H1 (cell line): ENCODE measurements at regions not wholly inside any gene's neighbourhood (a gene's known extent, or its start where the extent isn't known, plus 50 kb on each side); places are given as distances from the start of the nearest gene placed in this dataset.

Experiments used
- CTCF ChIA-PET: fragments of 300-600 bp; sonication (Branson Sonifier 250); formaldehyde crosslinking; loops from one replicate; lab custom pipeline; 2021; ENCODE audit not compliant: partially characterized antibody; lab: Charles Lee
- POLR2A ChIA-PET: fragments of 300-600 bp; sonication (Branson Sonifier 250); formaldehyde crosslinking; loops from one replicate; lab custom pipeline; 2021; ENCODE audit warnings: inconsistent platforms; ENCODE audit not compliant: partially characterized antibody; lab: Charles Lee
- DNase-seq, 2 experiments: peaks; one replicate each; pipeline versions ENCODE4 v3.0.0 to v3.0.0-alpha.2; 2010 to 2022; ENCODE audit warnings: low spot score in 2 of 2, low read depth in 1 of 2, mixed read lengths in 1 of 2
- FAIRE-seq: peaks from 2 replicates; lab custom pipeline; 2011; peaks lifted over from hg19 to GRCh38; lab: Jason Lieb, UNC
- H2AFZ ChIP-seq: 2 replicates; pipeline ENCODE4 v1.8.1; 2012; ENCODE audit warnings: low read length, inconsistent platforms
- H2AK5ac ChIP-seq: 2 replicates; pipeline ENCODE4 v1.6.1; 2013; ENCODE audit warnings: low read depth, low read length
- H2BK120ac ChIP-seq: replicated peaks from 2 replicates; pipeline ENCODE3; 2013; ENCODE audit warnings: low read depth, low read length, inconsistent platforms
- H2BK12ac ChIP-seq: 2 replicates; pipeline ENCODE4 v1.6.1; 2013; ENCODE audit warnings: low read depth, low read length
- H2BK15ac ChIP-seq: 2 replicates; pipeline ENCODE4 v1.6.1; 2013; ENCODE audit warnings: low read length
- H2BK20ac ChIP-seq: 2 replicates; pipeline ENCODE4 v1.6.1; 2013; ENCODE audit warnings: low read length
- H2BK5ac ChIP-seq: 2 replicates; pipeline ENCODE4 v1.6.1; 2013; ENCODE audit warnings: low read depth, low read length
- H3K14ac ChIP-seq: 2 replicates; pipeline ENCODE4 v1.6.1; 2013; ENCODE audit warnings: inconsistent platforms; ENCODE audit not compliant: insufficient read length
- H3K18ac ChIP-seq: 2 replicates; pipeline ENCODE4 v1.6.1; 2013; ENCODE audit warnings: low read length; ENCODE audit errors: extremely low read depth
- H3K23ac ChIP-seq: 2 replicates; pipeline ENCODE4 v1.6.1; 2013; ENCODE audit warnings: inconsistent platforms; ENCODE audit not compliant: insufficient read length
- H3K23me2 ChIP-seq: 2 replicates; pipeline ENCODE4 v1.6.1; 2013; ENCODE audit warnings: low read depth, low read length
- H3K27ac ChIP-seq: 2 replicates; pipeline ENCODE4 v1.6.1; 2011; ENCODE audit warnings: low read depth, low read length, inconsistent platforms
- H3K27me3 ChIP-seq, 4 experiments: replicated peaks in 1 of 4; 1 replicate in 1 of 4; 2 replicates in 3 of 4; pipeline versions ENCODE4 v1.6.1 to v1.8.1; 2011 to 2013; ENCODE audit warnings: low read length in 3 of 4, mild to moderate bottlenecking in 3 of 4, inconsistent platforms in 2 of 4, mixed read lengths in 2 of 4, moderate library complexity in 1 of 4; ENCODE audit not compliant: control insufficient read depth in 3 of 4, insufficient read depth in 3 of 4; ENCODE audit errors: extremely low read depth in 1 of 4
- H3K36me3 ChIP-seq, 4 experiments: 2 replicates each; pipeline versions ENCODE4 v1.6.1 to v1.8.1; 2011 to 2013; ENCODE audit warnings: mild to moderate bottlenecking in 4 of 4, low read length in 3 of 4, moderate library complexity in 2 of 4, control low read depth in 1 of 4, inconsistent platforms in 1 of 4; ENCODE audit not compliant: insufficient read depth in 4 of 4, control insufficient read depth in 2 of 4
- H3K4ac ChIP-seq: replicated peaks from 2 replicates; pipeline ENCODE3; 2013; ENCODE audit warnings: low read length, low read depth, mixed read lengths, inconsistent platforms; ENCODE audit not compliant: insufficient read length
- H3K4me1 ChIP-seq, 4 experiments: replicated peaks in 1 of 4; 1 replicate in 1 of 4; 2 replicates in 3 of 4; pipeline versions ENCODE4 v1.6.1 to v1.8.1; 2011 to 2013; ENCODE audit warnings: low read length in 3 of 4, inconsistent platforms in 2 of 4, mixed read lengths in 1 of 4; ENCODE audit not compliant: insufficient read depth in 4 of 4, control insufficient read depth in 3 of 4
- H3K4me2 ChIP-seq, 2 experiments: 2 replicates each; pipeline versions ENCODE4 v1.6.1 to v1.8.1; 2011 to 2013; ENCODE audit warnings: low read depth in 2 of 2, low read length in 2 of 2, control low read depth in 1 of 2, inconsistent platforms in 1 of 2, mild to moderate bottlenecking in 1 of 2; ENCODE audit not compliant: insufficient read depth in 1 of 2
- H3K4me3 ChIP-seq, 4 experiments: fragments of 200-600, 300-600 bp in 1 of 4; sonication (generic), shearing (Covaris generic), sonication (Bioruptor Twin) in 1 of 4; 2 replicates each; pipeline versions ENCODE4 v1.5.1 to v1.8.1; 2011 to 2016; ENCODE audit warnings: low read length in 4 of 4, low read depth in 3 of 4, control low read depth in 2 of 4, inconsistent platforms in 2 of 4, mild to moderate bottlenecking in 2 of 4, mixed read lengths in 1 of 4, moderate library complexity in 1 of 4; ENCODE audit not compliant: insufficient read depth in 2 of 4; ENCODE audit errors: extremely low read depth in 1 of 4
- H3K56ac ChIP-seq: replicated peaks from 2 replicates; pipeline ENCODE3; 2013; ENCODE audit warnings: low read depth, mild to moderate bottlenecking, mixed read lengths, low read length, inconsistent platforms; ENCODE audit not compliant: insufficient read length
- H3K79me1 ChIP-seq: 2 replicates; pipeline ENCODE4 v1.6.1; 2013; ENCODE audit warnings: low read depth, low read length, control low read depth
- H3K79me2 ChIP-seq, 2 experiments: 2 replicates each; pipeline versions ENCODE4 v1.6.1 to v1.8.1; 2012 to 2013; ENCODE audit warnings: low read length in 2 of 2, mild to moderate bottlenecking in 2 of 2, inconsistent platforms in 1 of 2; ENCODE audit not compliant: insufficient read depth in 2 of 2, control insufficient read depth in 1 of 2
- H3K9ac ChIP-seq, 4 experiments: replicated peaks in 1 of 4; 1 replicate in 1 of 4; 2 replicates in 3 of 4; pipeline versions ENCODE4 v1.6.1 to v1.8.1; 2011 to 2013; ENCODE audit warnings: low read depth in 3 of 4, low read length in 3 of 4, control low read depth in 2 of 4, mild to moderate bottlenecking in 2 of 4, moderate library complexity in 2 of 4, inconsistent platforms in 1 of 4; ENCODE audit errors: extremely low read depth in 1 of 4
- H3K9me3 ChIP-seq, 2 experiments: 2 replicates each; pipeline versions ENCODE4 v1.6.1 to v1.8.1; 2012 to 2013; ENCODE audit warnings: mild to moderate bottlenecking in 2 of 2, moderate library complexity in 2 of 2, control low read depth in 1 of 2, inconsistent platforms in 1 of 2, low read depth in 1 of 2, low read length in 1 of 2, mixed read lengths in 1 of 2; ENCODE audit not compliant: insufficient read depth in 2 of 2
- H4K20me1 ChIP-seq, 2 experiments: replicated peaks in 1 of 2; 2 replicates each; pipeline versions ENCODE3 to v1.8.1; 2011 to 2013; ENCODE audit warnings: inconsistent platforms in 2 of 2, low read length in 2 of 2, mild to moderate bottlenecking in 1 of 2; ENCODE audit not compliant: insufficient read depth in 2 of 2, control insufficient read depth in 1 of 2
- H4K5ac ChIP-seq: 2 replicates; pipeline ENCODE4 v1.6.1; 2013; ENCODE audit warnings: low read length, low read depth, mixed read lengths, inconsistent platforms; ENCODE audit not compliant: insufficient read length
- H4K8ac ChIP-seq: 2 replicates; pipeline ENCODE4 v1.8.0; 2013; ENCODE audit warnings: mild to moderate bottlenecking, moderate library complexity, low read length, inconsistent platforms; ENCODE audit not compliant: insufficient read depth; ENCODE audit errors: extremely low read depth
- H4K91ac ChIP-seq: replicated peaks from 2 replicates; pipeline ENCODE3; 2013; ENCODE audit warnings: low read length, mixed read lengths, inconsistent platforms; ENCODE audit not compliant: insufficient read length
- CHD1 ChIP-seq: IDR thresholded peaks from 2 replicates; pipeline ENCODE4 v1.6.1; 2012; ENCODE audit warnings: low read depth, low read length, improper control_type of control experiment
- EP300 ChIP-seq, 2 experiments: IDR thresholded peaks; 1 replicate in 1 of 2; 2 replicates in 1 of 2; pipeline ENCODE4 v1.6.1; 2011 to 2012; ENCODE audit warnings: low read depth in 2 of 2, low read length in 2 of 2, mild to moderate bottlenecking in 2 of 2, borderline replicate concordance in 1 of 2, inconsistent platforms in 1 of 2, moderate library complexity in 1 of 2
- GABPA ChIP-seq: IDR thresholded peaks from 2 replicates; pipeline ENCODE4 v1.6.1; 2011; ENCODE audit warnings: mild to moderate bottlenecking, low read length, moderate library complexity, borderline replicate concordance; ENCODE audit not compliant: insufficient read depth
- KDM5A ChIP-seq: fragments of 200-600 bp; IDR thresholded peaks from 2 replicates; pipeline ENCODE4 v1.7.1; 2012; ENCODE audit warnings: mild to moderate bottlenecking, low read length, inconsistent platforms, mixed read lengths
- NANOG ChIP-seq: IDR thresholded peaks from 2 replicates; pipeline ENCODE4 v1.6.1; 2011; ENCODE audit warnings: low read length, low read depth, mild to moderate bottlenecking, inconsistent platforms; ENCODE audit not compliant: insufficient read depth, poor library complexity, severe bottlenecking
- PHF8 ChIP-seq: fragments of 200-600 bp; sonication (generic); conservative IDR thresholded peaks from 2 replicates; pipeline ENCODE4 v1.7.1; 2012; ENCODE audit warnings: low read depth, mild to moderate bottlenecking, inconsistent platforms, low read length, moderate library complexity
- POLR2A ChIP-seq, 2 experiments: IDR thresholded peaks; 1 replicate in 1 of 2; 2 replicates in 1 of 2; pipeline ENCODE4 v1.6.1; 2011; ENCODE audit warnings: low read depth in 2 of 2, low read length in 2 of 2, mild to moderate bottlenecking in 2 of 2; ENCODE audit errors: control extremely low read depth in 1 of 2
- RBBP5 ChIP-seq: IDR thresholded peaks from 2 replicates; pipeline ENCODE4 v1.7.1; 2012; ENCODE audit warnings: low read depth, mild to moderate bottlenecking, inconsistent platforms, low read length, moderate library complexity, borderline replicate concordance
- RFX5 ChIP-seq: IDR thresholded peaks from 2 replicates; pipeline ENCODE4 v1.6.1; 2011; ENCODE audit warnings: low read depth, low read length, improper control_type of control experiment, borderline replicate concordance
- RXRA ChIP-seq: IDR thresholded peaks from 2 replicates; pipeline ENCODE4 v1.6.1; 2011; ENCODE audit warnings: low read depth, mild to moderate bottlenecking, low read length, moderate library complexity; ENCODE audit not compliant: insufficient read depth
- SIRT6 ChIP-seq: IDR thresholded peaks from one replicate; pipeline ENCODE4 v1.7.1; 2012; ENCODE audit warnings: low read length, inconsistent platforms
- SIX5 ChIP-seq: IDR thresholded peaks from 2 replicates; pipeline ENCODE4 v1.6.1; 2011; ENCODE audit warnings: mild to moderate bottlenecking, low read depth, low read length
- SP2 ChIP-seq: IDR thresholded peaks from 2 replicates; pipeline ENCODE4 v1.6.1; 2012; ENCODE audit warnings: mild to moderate bottlenecking, low read length, inconsistent platforms
- TCF12 ChIP-seq: IDR thresholded peaks from 2 replicates; pipeline ENCODE4 v1.6.1; 2011; ENCODE audit warnings: low read depth, mild to moderate bottlenecking, low read length
- WGBS, 2 experiments: shearing (Covaris generic) in 1 of 2; methylation state at CpG; one replicate each; pipeline versions ENCODE4 v1.1.6 to v1.1.7; 2013 to 2015; ENCODE audit warnings: low lambda C conversion rate in 2 of 2, mixed read lengths in 2 of 2, inconsistent platforms in 1 of 2, low coverage in 1 of 2, missing lambda C conversion rate in 1 of 2; ENCODE audit not compliant: insufficient replicate concordance in 2 of 2, insufficient coverage in 1 of 2, insufficient read length in 1 of 2; ENCODE audit errors: extremely low coverage in 1 of 2, missing lambda C conversion rate in 1 of 2; 5-methylcytosine and 5-hydroxymethylcytosine counted together

GRCh38 chr3:107111872-107112271, 265.4 kb upstream of the CCDC54 start:
- no peak for FAIRE-seq
- Histone ChIP-seq H3K18ac (no peak overlapping the region), H4K5ac (no peak overlapping the region), H4K91ac (no peak overlapping the region), H2BK15ac (no peak overlapping the region), H3K9me3 (no peaks in the 10 kb centered on the region), H3K9ac (no peak overlapping the region), H3K4me3 (no peak overlapping the region), H3K27ac (no peak overlapping the region), H2BK20ac (no peak overlapping the region), H3K23ac (no peak overlapping the region), H2BK12ac (no peak overlapping the region), H2BK120ac (no peak overlapping the region), H3K36me3 (no peaks in the 10 kb centered on the region), H3K79me1 (no peaks in the 10 kb centered on the region), H2AFZ (no peak overlapping the region), H2BK5ac (no peak overlapping the region), H3K4me2 (no peak overlapping the region), H3K4ac (no peak overlapping the region), H2AK5ac (no peak overlapping the region), H3K23me2 (no peaks in the 10 kb centered on the region), H3K27me3 (no peaks in the 10 kb centered on the region), H3K56ac (no peak overlapping the region), H4K20me1 (no peaks in the 10 kb centered on the region), H3K4me1 (no peaks in the 10 kb centered on the region), H4K8ac (no peak overlapping the region), H3K79me2 (no peaks in the 10 kb centered on the region), H3K14ac (no peak overlapping the region)
- ChIA-PET POLR2A (no interaction called here), CTCF (no interaction called here)
- no peak for DNase-seq
- 89% methylated on average over 2 of the region's 2 CpGs; no CpG with 5 or more reads in 1 of the 2 experiments for WGBS, 2 experiments
- no peak for TF ChIP-seq KDM5A
- no peak for TF ChIP-seq SIRT6
- no peak for TF ChIP-seq RBBP5
- no peak for TF ChIP-seq SP2
- TF ChIP-seq POLR2A (IDR thresholded peaks at IDR 0.05; ENCODE audit: control extremely low read depth in 1 of 2, low read depth in 2 of 2, low read length in 2 of 2): no peak
- TF ChIP-seq PHF8: no peak
- TF ChIP-seq GABPA: no peak
- no peak for TF ChIP-seq NANOG
- TF ChIP-seq RFX5: no peak
- TF ChIP-seq TCF12: no peak
- no peak for TF ChIP-seq SIX5
- TF ChIP-seq RXRA: no peak
- TF ChIP-seq EP300 (IDR thresholded peaks at IDR 0.05; ENCODE audit: borderline replicate concordance in 1 of 2, low read depth in 2 of 2, low read length in 2 of 2): no peak
- no peak for TF ChIP-seq CHD1
